ENCODE measurements at regions not wholly inside any gene's neighbourhood (a gene's known extent, or its start where the extent isn't known, plus 50 kb on each side); places are given as distances from the start of the nearest gene placed in this dataset.

GRCh38 chr15:39165020-39165706 lies 415.7 kb upstream of the THBS1 start:
- TF ChIP-seq CTCF (IDR thresholded peaks at IDR 0.05): no peak
- no peak for TF ChIP-seq POLR2A (IDR thresholded peaks at IDR 0.05)

All from esophagus squamous epithelium (tissue), 4 donors.